Spinal cord (tissue), 9 donors: ENCODE measurements at regions not wholly inside any gene's neighbourhood (a gene's known extent, or its start where the extent isn't known, plus 50 kb on each side); places are given as distances from the start of the nearest gene placed in this dataset.
A peak's percentile ranks its signal among the peaks of the same experiment; 100 is the strongest.
"Not testable (repeated sequence)": the region's sequence is repeated elsewhere in the genome, so short reads cannot be mapped to it uniquely, and the experiment has no call there.

Experiments
- DNase-seq, 6 donors: peaks; one replicate each; pipeline versions ENCODE4 v3.0.0 to v3.0.0-alpha.2; 2013 to 2015; ENCODE audit warnings: low spot score in 6 of 6, low read depth in 4 of 6
- H3K27ac ChIP-seq: one replicate; pipeline ENCODE4 v1.5.1; 2013; ENCODE audit warnings: low read depth, low read length, control low read depth
- H3K27me3 ChIP-seq: one replicate; pipeline ENCODE4 v1.6.1; 2013; ENCODE audit warnings: low read length; ENCODE audit not compliant: control insufficient read depth, insufficient read depth
- H3K36me3 ChIP-seq: one replicate; pipeline ENCODE4 v1.6.1; 2013; ENCODE audit warnings: low read length; ENCODE audit not compliant: control insufficient read depth, insufficient read depth
- H3K4me1 ChIP-seq: one replicate; pipeline ENCODE4 v1.6.1; 2013; ENCODE audit warnings: low read length; ENCODE audit not compliant: control insufficient read depth, insufficient read depth
- H3K4me3 ChIP-seq: one replicate; pipeline ENCODE4 v1.5.1; 2013; ENCODE audit warnings: low read depth, low read length, control low read depth
- H3K9me3 ChIP-seq: one replicate; pipeline ENCODE4 v1.6.1; 2013; ENCODE audit warnings: low read length; ENCODE audit not compliant: control insufficient read depth, insufficient read depth
- WGBS: methylation state at CpG from one replicate; pipeline ENCODE4 v1.1.5; 2013; ENCODE audit warnings: missing lambda C conversion rate; ENCODE audit not compliant: insufficient coverage; 5-methylcytosine and 5-hydroxymethylcytosine counted together
- donor health status: healthy.

DNA sequence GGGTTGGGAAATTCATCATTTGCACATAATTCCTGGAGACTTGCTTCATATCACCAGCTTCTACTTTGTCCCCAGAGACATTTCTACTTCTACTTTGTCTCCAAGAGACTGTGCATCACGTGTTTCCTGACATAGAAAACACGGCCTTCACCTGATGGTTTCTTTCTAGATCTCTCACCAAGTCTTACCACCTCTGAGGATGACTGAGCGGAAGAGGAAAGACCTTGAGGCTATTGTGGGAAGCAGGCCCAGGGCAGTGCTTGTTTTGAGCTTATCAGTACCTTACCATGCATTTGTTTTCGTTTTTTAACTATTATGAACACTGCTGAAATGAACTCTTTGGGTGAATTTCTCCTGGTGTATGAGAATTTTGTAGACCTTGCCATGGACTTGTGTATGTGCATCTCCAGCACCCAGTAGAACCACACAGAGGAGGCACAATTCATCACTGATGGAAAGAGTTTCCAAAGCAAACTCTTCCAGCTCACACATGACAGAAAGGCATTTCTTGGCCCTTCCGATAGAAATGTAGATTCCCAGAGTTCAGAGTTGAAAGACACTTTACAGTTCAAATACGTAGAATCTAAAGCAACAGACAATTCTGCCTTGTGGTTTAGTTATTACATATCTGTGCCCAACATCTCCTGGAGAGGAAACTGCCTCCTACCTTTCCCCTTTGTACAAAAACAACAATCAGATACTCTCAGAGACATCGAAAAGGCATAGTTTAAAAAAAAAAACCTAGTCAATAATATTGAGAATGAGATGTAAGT, 434.7 kb downstream of the FUT8 start:
- H3K4me1 ChIP-seq: peaks cover 3% of the 10 kb centered on the region
- WGBS: 100% methylated on average over 1 of the region's 7 CpGs
- no peaks in the 10 kb centered on the region for H3K27me3 ChIP-seq
- no peak overlapping the region for H3K4me3 ChIP-seq
- H3K9me3 ChIP-seq: no peaks in the 10 kb centered on the region
- no peak for DNase-seq
- no peaks in the 10 kb centered on the region for H3K36me3 ChIP-seq
- H3K27ac ChIP-seq: no peak overlapping the region

DNA sequence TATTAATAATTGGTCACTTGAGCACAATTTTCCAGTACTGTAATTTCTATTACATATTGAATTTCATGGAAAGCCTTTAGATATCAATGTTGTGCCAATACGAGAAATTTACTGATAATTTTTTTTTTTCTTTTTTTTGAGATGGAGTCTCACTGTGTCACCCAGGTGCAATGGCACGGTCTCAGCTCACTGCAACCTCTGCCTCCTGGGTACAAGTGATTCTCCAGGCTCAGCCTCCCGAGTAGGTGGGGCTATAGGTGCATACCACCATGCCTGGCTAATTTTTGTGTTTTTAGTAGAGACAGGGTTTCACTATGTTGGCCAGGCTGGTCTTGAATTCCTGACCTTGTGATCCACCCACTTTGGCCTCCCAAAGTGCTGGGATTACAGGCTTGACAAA, 435.4 kb downstream of the FUT8 start:
- not testable (repeated sequence) for H3K27me3 ChIP-seq, H3K4me3 ChIP-seq, H3K4me1 ChIP-seq, H3K27ac ChIP-seq, DNase-seq, H3K9me3 ChIP-seq, H3K36me3 ChIP-seq
- 100% methylated on average over 1 of the region's 3 CpGs for WGBS

DNA sequence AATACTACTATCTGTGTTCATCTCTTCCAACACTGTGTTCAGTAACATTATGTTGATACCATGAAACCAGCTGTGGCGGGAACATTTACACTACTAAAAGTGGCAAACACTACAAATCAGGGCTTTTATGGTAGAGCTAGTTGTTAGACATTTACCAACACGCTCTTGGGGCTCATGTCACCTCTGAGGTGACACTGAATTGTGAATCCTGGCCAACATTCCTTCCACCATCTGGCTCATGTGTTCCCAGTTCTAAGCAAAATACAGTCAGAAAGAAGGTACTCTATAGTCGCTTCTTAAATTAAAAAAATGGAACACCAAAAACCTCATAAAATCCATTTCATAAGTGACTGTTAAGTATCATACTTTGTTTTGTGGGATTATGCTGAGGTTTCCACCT, 436.6 kb downstream of the FUT8 start:
- no peaks in the 10 kb centered on the region for H3K9me3 ChIP-seq
- no peaks in the 10 kb centered on the region for H3K27me3 ChIP-seq
- H3K4me3 ChIP-seq: no peak overlapping the region
- peak in 1 of 6 donors; percentile 32 for DNase-seq
- H3K27ac ChIP-seq: no peak overlapping the region
- H3K36me3 ChIP-seq: no peaks in the 10 kb centered on the region
- no peaks in the 10 kb centered on the region for H3K4me1 ChIP-seq
- 80% methylated on average over 1 of the region's 3 CpGs for WGBS

DNA sequence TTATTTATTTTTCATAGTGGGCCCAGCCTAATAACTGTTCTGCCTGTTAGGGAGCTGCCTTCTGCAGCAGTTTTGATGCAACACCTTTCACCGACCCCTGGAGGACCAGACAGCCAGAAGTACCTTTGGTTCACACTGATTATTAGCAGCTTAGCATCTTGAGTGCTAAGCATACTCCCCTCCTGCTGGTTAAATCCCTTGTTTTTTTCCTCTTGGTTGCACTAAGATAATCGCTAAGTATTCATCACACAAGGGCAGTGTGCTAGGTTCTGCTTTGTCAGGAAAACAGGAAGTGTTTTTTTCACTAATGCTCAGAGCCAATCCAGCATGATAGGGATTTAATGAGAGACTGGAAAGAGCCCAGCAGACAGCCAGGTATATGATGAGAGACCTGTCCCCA, 437.0 kb downstream of the FUT8 start:
- Histone ChIP-seq H3K27ac (no peak overlapping the region), H3K9me3 (no peaks in the 10 kb centered on the region), H3K4me3 (no peak overlapping the region), H3K27me3 (no peaks in the 10 kb centered on the region), H3K4me1 (no peaks in the 10 kb centered on the region), H3K36me3 (no peaks in the 10 kb centered on the region)
- WGBS: 62% methylated on average over 1 of the region's 2 CpGs
- DNase-seq: peak in 2 of 6 donors; percentile 35 to 69

DNA sequence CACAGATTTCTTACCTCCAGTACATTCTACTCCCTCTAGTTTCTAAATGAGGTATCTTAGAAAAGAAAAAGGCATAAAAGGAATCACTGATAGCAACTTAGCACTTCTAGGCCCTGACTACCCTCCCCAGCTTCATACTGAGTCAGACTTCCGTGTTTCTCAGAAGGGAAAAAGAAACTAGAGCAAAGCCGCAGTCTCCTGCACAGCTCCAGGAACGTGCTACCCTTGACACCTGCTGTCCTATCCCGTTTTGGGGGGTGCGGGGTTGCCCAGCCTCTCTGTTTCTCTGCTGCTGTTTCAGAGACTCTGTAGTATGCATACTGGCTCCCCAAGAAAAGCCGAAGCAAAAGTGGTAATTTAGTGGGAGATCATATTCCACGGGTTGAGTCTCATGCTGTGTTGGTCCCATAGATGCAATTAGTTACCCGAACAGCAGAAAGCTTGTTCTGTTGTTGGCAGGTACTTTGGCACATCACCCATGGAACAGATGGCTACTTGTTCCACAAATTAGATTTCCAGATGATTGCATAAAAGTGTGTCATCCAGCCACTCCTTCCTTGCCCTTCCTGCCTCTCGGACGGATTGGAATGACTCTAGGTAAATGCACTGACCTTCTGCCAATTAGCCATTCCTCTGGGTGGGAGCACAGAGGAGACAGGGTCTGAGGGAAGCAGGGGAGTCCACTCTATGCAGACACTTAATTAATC, 438.1 kb downstream of the FUT8 start:
- Histone ChIP-seq H3K36me3 (no peaks in the 10 kb centered on the region), H3K27me3 (no peaks in the 10 kb centered on the region), H3K9me3 (no peaks in the 10 kb centered on the region), H3K4me1 (no peaks in the 10 kb centered on the region), H3K27ac (no peak overlapping the region), H3K4me3 (no peak overlapping the region)
- DNase-seq: peak in 2 of 6 donors; percentile 67 to 74
- WGBS: 79% methylated on average over 10 of the region's 10 CpGs

DNA sequence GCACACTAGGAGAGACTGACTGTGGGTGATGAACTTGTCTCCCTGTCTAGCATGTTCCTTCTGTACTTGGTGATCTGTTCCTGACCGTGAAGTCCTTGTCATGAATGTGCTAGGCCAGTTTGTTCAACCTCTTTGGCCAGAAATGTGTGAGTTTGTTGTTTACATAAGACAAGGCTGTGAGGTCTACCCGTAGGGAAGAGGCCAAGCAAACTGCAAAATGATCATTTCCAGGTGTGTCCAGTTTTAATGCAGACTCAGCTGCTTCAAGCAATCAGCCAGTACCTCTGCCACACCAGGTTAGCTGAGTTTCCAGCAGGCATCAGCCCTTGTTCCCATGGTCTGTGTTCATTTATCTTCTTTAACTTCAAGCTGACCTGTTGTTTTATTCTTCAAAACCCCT, 440.2 kb downstream of the FUT8 start:
- DNase-seq: no peak
- Histone ChIP-seq H3K36me3 (no peaks in the 10 kb centered on the region), H3K9me3 (no peaks in the 10 kb centered on the region), H3K27ac (no peak overlapping the region), H3K4me3 (no peak overlapping the region), H3K27me3 (no peaks in the 10 kb centered on the region), H3K4me1 (no peaks in the 10 kb centered on the region)
- WGBS: 78% methylated on average over 2 of the region's 2 CpGs

DNA sequence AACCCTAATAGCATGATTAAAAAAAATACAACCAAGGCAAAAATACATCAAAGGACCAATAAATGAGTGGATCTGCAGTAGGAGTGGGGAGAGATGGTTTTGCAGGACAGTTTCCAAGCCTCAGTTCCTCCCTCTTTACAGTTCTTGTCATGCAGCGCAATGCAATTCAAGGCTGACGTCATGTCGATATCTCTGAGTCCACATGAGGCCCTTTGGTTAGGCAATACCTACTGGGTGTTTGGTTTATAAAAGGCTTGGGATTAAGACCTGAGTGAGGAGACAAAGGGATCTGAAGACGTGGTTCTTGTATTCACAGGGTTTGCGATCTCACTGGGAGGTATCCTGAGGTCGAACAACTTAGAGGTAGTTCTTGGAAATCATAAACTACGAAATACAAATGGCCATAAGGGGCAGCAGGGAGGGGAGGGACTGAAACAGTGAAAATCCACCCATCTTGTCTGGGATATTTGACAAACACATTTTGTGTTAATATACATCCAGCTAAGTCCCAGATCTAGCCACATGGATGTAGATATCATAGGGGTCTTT, 441.0 kb downstream of the FUT8 start:
- Histone ChIP-seq H3K4me1 (no peaks in the 10 kb centered on the region), H3K27ac (no peak overlapping the region), H3K4me3 (no peak overlapping the region), H3K27me3 (no peaks in the 10 kb centered on the region), H3K9me3 (no peaks in the 10 kb centered on the region), H3K36me3 (no peaks in the 10 kb centered on the region)
- DNase-seq: no peak
- WGBS: 71% methylated on average over 3 of the region's 7 CpGs

DNA sequence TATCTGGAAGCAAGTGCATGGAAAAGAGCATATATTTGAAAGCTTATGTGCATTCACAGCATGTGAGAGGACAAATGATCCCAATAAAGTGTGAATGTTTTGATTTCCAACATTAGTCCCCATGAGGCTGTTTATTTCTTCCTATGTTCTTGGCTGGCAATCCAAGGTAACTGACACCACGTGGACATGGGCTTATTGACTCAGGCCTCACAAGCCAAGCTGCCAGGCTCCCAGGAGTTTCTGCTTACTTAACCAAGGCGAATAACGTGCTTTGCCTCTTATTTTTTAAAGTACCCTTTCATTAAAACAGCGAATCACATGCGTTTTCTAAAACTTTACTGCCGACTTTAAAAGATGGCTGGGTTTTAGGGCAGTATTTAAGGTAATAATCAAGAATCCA, 441.7 kb downstream of the FUT8 start:
- Histone ChIP-seq H3K9me3 (no peaks in the 10 kb centered on the region), H3K4me3 (no peak overlapping the region), H3K4me1 (no peaks in the 10 kb centered on the region), H3K36me3 (no peaks in the 10 kb centered on the region), H3K27ac (no peak overlapping the region), H3K27me3 (no peaks in the 10 kb centered on the region)
- 56% methylated on average over 2 of the region's 6 CpGs for WGBS
- peak in 1 of 6 donors; percentile 25 for DNase-seq

DNA sequence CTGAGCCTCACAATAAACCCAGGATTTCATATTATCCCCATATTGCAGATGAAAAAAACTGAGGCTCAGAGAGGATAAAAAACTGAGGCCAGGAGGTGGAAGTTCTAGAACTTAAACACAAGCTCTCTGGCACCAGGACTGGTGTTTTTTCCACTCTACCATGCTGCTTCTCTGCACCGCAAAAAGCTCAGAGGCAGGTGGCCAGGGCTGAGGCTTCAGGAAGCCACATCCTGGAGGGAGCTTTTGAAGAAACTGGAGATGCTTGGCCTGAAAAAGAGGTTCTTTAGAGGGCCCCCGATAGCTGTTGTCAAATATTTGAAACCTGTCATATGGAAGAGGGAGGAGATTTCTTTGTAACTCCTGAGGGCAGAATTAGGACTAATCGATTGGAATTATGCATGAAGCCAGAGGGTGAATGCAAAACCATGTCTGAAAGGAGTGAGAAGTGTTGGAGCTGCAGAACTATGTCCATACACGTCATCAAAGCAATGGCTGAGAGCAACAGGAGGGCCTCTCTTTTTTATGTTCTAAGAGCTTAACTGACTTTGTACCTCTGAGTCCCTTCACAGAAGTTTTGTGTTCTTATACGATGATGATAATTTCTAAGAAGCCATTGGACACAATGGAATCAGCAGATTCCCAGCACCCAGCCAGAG, 448.6 kb downstream of the FUT8 start:
- no peak overlapping the region for H3K27ac ChIP-seq
- H3K4me3 ChIP-seq: no peak overlapping the region
- DNase-seq: no peak
- WGBS: 93% methylated on average over 4 of the region's 5 CpGs
- H3K4me1 ChIP-seq: no peaks in the 10 kb centered on the region
- H3K9me3 ChIP-seq: no peaks in the 10 kb centered on the region
- H3K27me3 ChIP-seq: no peaks in the 10 kb centered on the region
- H3K36me3 ChIP-seq: no peaks in the 10 kb centered on the region
